COR-L47 (cell line): ENCODE measurements at regions not wholly inside any gene's neighbourhood (a gene's known extent, or its start where the extent isn't known, plus 50 kb on each side); places are given as distances from the start of the nearest gene placed in this dataset.
"Not testable (repeated sequence)": the region's sequence is repeated elsewhere in the genome, so short reads cannot be mapped to it uniquely, and the experiment has no call there.

Experiments used
- DNase-seq: peaks from one replicate; lab custom pipeline; 2025; lab: John Stamatoyannopoulos, UW

DNA sequence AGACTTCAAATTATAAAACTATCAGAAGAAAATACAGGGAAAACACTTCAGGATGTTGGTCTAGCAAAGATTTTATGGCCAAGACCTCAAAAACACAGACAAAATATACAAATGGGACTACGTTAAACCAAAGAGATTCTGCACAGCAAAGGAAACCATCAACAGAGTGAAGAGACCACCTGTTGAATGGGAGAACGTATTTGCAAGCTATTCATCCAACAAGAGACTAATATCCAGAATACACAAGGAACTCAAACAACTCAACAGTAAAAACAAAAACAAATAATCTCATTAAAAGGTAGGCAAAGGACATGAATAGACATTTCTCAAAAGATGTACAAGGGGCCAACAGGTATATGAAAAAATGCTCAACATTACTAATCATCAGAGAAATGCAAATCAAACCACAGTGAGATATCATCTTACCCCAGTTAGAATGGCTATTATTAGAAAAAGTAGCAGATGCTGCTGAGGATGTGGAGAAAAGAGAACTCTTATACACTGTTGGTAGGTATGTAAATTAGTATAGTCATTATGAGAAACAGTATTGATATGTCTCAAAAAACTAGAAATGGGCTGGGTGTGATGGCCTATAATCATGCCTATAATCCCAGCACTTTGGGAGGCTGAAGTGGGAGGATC, 112.6 kb downstream of the LRIG2 start:
- no peak for DNase-seq

DNA sequence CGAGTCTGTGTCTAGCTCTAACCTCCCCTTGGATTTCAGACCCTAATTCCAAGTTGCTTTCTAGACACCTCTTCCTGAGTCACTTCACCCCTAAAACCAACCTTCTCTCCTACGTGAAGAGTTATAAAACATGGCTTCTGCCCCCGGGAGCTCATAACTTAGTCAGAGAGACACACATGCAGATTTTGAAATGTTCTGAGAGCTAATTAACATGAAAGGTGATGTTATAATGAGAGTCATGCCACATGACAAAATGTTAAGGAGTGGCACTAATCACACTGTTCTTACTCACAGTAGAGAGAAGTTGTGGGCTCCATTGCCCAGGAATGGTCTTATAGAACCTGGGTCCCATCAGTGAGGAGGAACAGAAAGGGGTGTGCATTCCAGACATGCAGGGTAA, 117.1 kb downstream of the LRIG2 start:
- no peak for DNase-seq

DNA sequence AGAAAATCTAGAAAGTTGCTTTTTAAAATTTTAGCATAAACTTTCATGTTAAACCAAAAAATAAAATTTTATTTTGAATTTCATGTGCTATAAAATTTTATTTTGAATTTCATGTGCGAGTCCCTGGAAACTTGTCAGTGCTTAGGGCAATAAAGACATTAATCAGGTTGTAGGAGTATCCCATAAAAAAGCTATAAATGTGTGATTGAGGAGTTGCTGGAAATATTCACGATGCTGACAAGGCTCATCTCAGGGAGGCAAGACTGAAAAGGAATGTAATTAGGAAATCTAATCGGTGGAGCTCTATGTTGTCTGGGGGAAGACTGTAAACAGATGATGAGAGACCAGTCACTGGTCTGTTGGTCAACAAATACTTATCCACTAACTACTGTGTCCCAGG, 117.9 kb downstream of the LRIG2 start:
- DNase-seq = no peak

DNA sequence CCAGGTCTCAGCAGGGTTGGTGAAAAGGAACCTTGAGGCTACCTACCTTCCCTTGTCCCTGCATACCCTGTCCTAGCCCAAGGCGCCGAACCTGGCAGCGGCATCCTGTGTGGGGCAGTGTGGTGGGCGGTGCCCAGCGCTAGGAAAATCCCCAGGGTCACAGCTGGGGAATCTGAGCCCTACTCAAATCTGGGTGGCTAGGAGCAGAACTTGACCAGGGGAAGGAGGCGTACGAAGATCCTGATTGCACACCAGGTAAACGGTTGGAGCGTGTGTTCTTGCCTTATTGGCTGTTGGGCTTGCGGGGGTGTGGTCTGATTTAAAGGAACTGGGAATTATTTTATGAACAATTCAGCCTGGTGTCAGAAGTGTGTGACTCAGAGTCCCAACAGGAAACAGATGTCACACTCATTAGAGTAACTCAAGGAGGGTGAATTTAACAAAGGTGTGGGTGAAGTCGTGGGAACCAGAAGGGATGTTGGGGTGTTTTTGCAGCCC, 118.6 kb downstream of the LRIG2 start:
- no peak for DNase-seq

DNA sequence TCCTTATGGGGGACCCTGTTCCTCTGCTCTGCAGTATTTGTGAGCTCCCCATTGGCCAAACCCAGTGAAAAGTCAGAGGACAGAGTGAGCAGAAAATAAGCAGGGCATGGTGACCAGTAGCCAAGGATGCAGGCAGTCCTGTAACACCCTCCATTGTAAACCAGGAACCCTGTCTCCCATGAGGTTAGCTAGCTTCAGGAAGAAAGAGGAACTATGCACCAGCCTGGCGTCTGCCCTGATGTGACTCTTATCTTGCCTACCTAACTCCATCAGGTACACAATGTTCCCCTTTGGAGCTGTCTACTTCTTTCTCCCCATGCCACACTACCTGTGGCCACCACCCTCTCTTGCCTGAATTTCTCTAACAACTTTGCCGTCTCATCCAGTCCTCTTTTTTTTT, 119.2 kb downstream of the LRIG2 start:
- DNase-seq = no peak

DNA sequence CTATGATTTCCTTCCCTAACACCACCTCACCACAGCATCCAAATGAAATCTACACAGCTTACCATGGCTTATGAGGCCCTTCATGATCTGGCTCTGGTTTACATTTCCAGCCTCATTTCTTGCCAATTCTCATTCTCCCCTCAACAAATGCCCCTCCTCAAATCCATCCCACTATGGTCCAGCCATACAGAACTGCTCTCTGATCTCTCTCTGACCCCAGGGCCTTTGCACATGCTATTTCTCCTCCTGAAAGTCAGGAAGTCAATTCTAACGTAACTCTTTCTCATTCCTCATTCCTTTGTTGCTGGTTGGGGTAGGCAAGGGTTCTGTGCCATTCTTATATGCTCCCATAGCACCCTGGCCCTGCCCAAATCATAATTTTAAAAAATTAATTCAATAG, 120.0 kb downstream of the LRIG2 start:
- DNase-seq = no peak

DNA sequence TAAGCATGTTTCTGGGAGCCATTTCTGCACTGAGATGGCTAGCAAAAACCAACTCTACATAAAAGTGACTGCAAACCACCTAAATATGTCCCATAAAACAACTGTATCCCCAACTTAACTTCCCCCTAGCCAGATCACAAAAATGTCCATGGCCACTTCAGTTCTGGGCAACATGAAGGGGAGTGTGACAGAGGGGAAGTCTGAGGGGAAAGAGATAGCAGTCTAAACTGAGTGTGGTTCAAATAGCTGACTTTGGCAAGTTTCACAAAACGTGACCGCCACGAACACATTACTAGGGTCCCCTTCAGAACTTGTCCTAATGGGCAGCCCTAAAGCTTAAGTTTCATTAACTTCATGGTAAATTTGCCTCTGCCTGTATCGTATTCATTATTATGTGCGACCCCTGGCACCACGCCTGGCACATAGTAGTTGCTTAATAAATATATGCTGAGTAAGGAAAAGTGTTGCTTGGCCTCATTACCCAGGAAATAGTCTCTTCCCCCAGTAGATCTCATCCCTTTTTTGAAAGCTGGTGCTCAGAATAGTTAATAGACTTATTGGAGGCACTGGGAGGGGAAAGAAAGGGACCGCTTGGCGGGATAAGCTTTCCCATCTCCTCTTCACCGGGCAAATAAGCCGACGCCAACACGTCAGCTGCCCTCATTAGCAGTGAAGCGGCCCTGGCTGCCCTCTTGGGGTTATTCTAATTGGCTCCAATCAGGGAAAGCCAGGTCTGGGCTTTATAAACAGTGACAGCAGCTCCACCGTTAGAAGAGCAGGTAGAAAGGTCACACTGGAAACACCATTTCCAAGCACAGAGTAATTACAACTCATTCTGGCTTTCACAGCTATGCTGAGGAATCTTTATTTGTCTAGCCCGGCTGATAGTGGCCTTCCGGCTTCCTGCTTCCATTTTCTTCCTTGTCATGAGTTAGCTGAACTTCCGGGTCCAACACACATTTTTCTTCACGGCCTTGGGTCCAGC, 122.1 kb downstream of the LRIG2 start:
- no peak for DNase-seq

DNA sequence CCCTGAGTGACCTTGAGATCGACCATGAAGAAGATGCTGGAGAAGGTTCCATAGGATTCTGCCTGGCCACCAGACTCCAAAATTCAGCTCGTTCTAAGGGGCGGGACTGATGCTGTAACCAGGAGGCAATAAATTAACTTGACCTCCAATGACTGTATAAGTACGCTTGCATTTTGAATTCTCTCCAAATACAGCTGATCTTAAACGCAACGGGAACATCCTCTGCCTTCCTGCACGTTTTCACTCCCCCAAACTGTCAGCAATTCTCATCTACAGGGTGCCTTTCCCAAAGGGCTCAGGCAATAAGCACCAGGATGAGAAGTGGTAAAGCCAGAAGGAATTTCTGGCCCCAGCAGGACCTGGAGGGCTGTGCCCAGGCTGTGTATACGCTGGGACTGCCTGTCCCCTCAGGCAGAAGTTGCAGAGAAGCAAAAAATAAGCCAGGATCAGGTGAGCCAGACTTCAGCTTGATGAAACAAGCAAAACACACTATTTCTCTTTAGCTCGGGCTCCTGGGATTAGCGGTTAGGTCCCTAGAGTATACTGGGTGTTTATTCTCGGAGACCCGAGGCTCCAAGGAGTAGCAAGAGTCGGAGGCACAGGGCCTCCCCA, 124.8 kb downstream of the LRIG2 start:
- DNase-seq = no peak

DNA sequence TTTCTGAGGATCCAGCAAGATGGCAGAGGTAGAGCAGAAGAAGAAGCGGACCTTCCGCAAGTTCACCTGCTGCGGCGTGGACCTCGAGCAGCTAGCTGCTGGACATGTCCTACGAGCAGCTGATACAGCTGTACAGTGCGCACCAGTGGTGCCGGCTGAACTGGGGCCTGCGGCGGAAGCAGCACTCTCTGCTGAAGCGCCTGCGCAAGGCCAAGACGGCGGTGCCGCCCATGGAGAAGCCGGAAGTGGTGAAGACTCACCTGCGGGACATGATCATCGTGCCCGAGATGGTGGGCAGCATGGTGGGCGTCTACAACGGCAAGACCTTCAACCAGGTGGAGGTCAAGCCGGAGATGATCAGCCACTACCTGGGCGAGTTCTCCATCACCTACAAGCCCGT, 125.8 kb downstream of the LRIG2 start:
- no peak for DNase-seq

DNA sequence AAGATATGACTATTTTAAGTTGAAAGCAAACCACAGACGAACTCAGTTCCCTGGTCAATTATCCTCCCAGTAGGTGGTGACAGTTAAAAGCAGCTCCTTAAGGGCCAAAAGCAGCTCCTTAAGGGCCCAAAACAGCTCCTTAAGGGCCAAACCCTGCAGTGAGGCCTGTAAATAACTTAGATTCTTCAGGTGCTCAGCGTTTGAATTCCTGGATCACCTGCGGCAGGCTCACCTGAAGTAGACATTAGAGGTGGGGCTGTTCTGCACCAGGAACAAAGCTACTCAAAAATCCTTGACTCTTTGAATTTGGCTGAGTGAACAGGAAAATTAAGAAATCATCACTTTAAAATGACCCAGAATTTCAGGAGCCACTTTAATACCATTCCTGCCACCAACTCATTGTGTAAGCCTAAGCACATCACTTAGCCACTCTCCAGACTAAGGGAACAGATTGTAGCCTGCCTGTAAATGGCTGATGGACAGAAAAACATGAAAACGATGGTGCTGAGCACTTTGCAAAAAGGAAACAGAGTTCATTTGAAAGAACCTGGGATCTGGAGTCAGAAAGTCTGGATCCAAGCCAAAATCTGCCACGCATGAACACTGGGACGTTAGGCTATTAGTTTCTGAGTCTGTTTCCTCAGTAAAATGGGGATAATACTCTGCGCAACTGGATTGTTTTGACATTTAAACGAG, 126.9 kb downstream of the LRIG2 start:
- no peak for DNase-seq

DNA sequence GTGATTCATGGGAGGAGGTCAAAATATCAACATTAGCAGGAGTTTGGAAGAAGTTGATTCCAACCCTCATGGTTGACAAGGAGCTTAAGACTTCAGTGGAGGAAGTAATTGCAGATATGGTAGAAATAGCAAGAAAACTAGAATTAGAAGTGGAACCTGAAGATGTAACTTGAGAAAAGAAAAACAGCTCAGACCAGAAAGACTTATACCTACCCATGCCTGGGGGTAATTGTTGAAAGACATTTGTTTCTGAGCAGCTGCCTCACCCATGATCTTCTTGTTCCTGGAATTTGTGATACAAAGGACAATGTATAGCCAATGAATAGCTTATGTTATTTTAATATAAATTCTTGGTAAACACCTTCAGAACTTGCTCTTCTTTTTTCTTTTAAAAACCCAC, 128.6 kb downstream of the LRIG2 start:
- DNase-seq = no peak

DNA sequence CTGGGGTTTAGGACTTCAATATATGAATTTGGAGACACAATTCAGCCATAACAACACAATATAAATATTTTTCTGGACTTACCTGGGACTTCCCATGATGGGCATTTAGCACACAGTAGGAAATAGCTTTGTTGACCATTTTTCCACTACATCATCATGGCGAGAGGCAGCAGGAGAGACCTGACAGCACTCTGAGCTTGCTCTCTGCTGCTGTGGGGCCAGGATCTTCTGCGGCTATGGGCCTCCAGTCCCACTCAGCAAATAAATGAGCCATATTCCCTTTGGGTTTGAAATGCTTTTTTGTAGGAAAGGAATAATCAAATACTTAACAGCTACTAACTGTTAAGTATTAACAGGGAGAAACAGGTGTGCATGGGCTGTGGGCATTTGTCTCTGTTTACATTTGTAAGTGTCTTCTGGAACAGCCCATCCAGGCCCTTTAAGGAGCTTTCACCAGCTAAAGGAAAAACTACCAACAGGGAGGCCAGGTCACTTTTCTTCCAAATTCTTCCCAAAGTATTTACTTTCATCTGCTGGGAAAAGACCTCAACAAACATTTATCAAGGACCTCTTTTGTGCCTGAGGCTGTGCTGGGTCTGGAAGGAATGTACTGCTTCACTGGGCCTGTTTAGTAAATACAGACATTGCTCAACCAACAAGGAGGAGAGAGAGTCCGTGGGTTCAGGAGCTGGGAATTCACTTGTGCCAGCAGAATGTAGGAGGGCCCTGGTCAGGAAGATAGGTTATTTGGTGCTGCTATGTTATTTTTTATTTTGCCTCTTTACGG, 133.2 kb downstream of the LRIG2 start:
- DNase-seq = no peak

DNA sequence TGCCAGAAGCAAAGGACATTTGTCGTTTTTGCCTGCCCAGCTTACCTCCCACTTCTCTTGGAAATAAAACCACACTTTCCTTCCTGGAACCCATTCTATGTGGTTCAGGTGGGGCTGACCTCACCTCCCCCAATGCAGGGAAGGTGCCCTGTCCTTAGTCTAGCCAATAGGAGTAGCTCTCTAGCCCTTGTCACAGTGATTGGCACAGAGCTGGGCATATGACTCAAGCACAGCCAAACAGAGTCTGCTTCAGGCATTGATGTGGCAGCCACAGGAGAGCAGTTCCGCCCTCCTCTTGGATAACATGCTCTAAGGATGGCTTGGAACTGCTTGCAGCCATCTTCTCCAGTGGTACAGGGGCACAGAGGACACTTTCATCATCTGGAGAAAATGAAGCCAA, 134.0 kb downstream of the LRIG2 start:
- DNase-seq = no peak

DNA sequence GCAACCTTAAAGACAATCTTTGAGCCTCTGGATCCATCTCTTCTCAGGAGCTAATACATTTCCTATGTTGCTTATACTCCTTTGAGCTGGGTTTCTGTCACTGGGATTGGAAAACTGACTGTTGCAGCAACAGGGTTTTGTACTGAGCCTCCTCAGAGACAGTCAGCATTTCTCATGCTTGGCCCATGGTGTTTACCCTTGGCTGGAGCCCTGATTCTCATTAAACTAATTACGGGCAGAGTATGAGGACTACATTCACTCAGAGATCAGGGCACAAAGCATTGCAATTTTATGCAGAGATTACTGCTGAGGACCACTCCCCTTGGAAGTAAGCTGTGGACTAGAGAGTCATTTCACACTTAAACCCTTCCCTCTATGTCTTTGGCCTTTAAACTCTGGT, 134.5 kb downstream of the LRIG2 start:
- DNase-seq = no peak

DNA sequence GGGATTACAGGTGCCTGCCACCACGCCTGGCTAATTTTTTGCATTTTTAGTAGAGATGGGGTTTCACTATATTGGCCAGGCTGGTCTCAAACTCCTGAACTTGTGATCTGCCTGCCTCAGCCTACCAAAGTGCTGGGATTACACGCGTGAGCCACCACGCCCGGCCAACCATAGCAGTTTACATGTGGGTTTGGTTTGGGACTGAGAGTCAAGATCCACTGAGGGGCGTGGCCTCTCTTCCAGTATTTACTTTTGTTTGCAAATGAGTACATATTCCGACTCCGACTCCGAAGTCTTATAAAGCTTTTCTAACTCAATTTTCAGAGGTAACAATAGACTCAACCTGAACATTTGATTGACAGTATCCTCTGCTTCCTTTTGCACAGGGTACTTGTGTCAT, 135.4 kb downstream of the LRIG2 start:
- not testable (repeated sequence) for DNase-seq

DNA sequence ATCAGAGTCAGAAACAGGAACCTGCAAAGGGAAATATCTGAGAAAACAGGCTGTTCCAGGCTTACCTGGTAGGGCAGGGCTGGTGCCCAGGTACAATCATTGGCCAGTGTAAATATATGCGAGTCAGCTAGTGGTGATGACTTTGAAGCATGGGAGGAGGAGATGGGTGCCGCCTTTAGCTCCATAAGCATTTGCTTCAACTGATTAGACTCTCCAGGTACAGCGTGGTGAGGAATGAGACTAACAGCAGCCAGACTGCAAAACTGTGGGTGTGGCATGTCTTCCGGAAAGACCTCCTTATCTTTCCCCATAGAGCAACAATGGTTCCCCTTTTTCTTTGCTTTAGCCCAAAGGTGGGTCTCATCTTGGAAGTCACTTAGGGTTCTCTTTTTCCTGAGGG, 137.2 kb downstream of the LRIG2 start:
- no peak for DNase-seq

DNA sequence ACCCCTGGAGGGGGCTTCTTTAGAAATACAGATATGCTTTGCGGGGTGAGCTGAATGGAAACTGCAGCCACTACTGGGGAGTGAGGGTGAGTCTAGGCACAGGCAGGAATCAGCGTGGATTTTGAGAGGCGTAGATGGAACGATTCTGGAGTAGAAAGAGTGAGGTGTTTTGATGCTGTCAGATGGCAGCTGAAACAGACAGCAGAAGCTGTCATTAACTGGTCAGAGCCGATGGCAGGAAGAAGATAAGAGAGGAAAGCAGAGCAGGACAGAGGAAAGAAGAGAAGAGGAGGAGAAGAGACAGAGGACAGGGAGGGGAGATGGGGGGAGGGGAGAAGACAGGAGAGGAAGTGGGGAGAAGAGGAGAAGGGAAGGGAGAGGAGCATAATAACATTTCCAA, 138.5 kb downstream of the LRIG2 start:
- DNase-seq = no peak

DNA sequence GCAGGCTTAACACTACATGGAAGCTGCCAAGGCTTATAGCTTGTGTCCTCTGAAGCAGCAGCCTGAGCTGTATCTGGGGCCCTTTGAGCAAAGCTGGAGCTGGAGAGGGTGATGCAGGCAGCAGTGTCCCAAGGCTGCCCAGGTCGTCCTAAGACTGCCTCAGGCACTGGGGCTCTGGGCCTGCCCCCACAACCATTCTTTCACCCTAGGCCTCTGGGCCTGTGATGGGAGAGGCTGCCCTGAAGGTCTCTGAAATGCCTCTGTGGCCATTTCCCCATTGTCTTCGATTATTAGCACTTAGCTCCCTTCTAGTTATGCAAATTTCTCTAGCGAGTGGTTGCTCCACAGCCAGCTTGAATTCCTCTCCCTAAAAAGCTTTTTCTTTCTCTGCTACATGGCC, 142.0 kb downstream of the LRIG2 start:
- DNase-seq = no peak

DNA sequence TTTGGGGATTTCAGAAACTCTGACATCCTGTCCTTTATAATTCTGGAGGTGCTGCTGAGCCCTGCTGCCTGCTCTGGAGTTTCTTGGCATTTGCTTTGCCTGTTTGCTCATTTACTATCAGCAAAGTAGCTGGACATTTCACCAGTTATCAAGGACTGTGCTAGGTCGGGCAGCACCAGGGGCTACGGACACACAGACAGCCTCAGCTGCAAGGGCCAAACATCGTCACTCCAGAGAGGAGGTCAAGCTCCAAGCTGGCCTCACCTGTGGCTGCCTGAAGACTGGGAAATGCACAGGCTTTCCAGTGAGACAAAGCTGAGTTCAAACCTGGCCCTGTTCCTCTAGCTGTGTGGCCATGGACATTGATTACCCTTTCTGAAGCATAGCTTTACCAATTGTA, 143.7 kb downstream of the LRIG2 start:
- DNase-seq = no peak

DNA sequence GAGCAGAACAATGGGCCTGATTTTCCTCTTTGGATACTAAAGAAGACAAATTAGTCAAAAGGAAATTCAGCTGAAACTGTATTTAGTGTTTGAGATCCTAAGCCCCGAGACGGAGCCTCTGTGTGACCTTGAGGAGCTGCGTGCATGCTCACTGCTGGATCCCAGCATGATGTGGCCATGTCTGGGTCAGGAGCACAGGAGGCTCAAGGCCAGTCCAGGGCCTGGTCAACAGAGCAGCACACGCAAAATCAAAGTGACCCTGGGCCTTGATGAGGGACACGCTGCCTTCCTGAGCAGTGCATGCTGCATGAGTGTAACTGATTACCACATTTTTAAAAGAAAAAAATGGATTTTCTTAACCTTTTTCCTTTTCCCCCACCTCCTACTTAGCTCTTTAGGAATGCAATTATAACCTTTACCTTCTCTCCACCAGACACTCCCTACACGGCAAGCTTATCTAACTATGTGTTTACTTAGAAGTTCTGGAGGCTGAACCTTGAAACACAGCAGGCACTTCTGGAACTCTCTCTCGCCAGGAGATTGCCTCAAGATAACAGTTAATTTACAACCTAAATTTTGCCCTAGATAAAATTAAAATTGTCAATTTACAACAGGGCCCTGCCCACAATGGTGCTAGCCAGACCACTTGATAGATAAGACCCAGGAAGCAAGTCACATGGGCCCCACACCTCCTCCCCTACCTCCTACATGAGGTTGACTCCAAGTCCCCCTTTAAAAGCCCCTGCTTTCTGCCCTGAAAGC, 144.6 kb downstream of the LRIG2 start:
- no peak for DNase-seq

DNA sequence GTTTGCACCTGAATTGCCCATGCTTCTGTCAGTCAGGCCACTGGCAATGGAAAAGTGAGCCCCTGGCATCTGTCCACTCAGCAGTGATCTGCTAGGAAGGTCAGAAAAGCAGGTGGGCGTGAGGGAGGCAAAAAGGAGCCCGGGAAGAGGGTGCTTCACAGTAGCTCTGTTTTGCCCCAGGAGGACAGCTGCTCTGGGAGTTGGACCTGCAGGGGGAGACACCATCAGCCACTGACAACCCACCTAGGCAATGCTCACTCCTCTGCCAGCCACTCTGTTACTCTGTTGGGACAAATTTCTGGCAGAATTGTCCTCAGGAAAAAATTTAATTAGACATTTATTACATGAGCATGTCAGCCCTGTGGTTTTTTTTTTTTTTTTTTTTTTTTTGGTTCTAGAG, 146.4 kb downstream of the LRIG2 start:
- DNase-seq = no peak
